ENCODE measurements at regions not wholly inside any gene's neighbourhood (a gene's known extent, or its start where the extent isn't known, plus 50 kb on each side); places are given as distances from the start of the nearest gene placed in this dataset.
"Not testable (repeated sequence)": the region's sequence is repeated elsewhere in the genome, so short reads cannot be mapped to it uniquely, and the experiment has no call there.

DNA sequence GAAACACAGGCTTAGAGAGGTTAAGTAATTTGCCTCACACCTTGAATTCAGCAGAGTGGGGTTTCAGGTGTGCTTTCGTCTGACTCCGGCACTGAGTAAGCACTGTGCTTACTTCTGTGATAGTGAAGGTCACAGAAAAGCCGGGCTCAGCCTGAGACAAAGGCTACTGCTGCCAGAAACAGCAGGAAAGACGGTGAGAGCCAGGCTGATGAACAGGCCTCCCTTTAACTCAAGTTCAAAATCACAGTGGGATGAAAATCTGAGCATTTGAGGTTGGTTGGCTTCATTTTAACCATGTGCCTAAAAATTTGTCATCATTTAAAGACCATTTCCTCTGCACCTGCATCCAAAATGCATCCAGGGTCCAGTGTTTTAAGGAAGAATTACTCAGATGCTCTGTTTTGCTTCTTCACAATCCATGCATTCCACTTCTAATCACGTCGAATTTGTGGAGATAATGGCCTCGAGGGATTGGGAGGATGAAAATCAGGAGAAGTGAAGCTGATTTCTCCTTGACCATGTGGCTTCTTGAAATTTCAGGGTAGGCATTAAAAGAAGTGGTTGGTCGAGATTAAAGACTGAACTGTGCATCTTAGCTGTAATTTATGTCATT, 121.2 kb upstream of the LNX1 start:
- DNase-seq: peak in 1 of 2 experiments; percentile 33

GRCh38 chr4:53711926-53712325, 120.6 kb upstream of the LNX1 start:
- DNase-seq: no peak

DNA sequence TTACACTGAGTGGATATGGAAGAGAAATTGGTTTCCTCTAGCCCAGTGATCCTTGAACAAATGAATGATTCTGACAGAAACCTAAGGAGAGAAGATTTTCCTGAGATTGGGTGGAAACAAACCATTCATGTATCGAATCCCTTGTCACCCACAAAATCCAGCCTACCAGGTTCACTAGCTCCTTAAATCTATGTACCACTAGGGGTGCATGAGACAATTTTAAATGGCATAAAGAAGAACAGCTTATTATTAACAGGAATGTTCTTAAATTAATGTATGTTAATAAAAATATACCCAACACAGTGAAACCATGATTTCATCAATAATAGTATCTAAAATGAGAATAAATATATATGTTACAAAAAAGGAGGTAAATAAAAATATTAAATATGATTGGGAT, 118.4 kb upstream of the LNX1 start:
- no peak for DNase-seq

DNA sequence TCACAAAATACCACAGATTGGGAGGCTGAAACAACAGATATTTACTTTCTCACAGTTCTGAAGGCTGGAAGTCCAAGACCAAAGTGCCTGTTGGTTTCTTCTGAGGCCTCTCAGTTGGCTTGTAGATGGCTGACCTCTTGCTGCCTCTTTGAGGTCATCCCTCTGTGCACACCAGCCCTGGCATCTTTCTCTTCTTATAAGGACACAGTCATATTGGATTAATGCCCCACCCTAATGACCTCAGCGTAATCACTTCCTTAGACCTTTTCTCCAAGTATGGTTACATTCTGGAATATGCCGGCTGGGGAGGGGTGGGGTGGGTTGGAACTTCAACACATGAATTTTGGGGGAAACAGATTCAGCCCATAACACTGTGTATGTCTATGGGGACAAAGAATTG, 116.2 kb upstream of the LNX1 start:
- no peak for DNase-seq

DNA sequence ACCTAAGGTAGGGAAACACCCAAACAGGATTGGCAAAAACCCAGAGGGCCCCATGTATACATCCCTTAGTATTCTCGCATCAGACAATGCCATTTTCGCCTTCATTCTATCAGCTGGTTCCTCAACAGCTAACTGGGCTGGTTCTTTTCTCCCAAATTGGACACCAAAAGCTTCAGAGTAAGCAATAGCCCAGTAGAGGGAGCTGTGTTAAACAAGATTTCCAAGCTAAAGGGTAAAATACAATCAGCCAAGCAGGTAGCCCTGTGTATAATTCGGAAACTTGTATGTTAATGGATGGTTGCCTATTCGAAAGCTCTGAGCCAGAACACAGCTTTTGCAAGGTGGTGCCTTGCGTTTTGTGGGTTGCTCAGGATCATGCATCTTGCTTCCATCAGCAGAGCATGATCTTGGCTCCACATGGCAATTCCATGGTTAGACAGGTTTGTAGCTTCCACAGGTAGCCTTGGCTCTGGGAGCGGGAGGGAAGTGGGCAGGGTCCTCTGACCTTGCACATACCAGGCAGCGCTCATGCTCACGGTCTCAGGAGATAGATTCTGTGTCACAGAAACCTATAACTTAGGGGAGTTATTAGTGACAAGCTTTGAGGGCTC, 115.2 kb upstream of the LNX1 start:
- DNase-seq: peak; percentile 55 to 72

DNA sequence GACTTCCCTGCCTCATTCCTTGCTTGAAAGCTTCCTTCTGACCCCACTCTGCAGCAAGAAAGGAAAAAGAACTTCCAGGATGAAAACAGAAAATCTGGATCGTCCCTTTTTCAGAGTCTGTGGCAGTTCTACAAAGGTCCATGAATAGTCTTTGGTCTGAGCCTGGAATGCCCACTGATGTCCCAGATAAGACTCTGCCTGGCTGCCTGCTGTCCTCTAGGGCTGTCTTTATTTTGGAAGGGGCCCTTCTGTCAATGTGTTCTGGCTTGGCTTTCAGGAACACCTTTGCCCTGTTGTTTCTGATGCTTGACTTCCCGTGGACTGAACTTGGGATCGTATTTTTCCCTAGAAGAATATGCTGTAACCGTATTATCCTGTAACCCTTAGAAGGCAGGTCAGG, 114.7 kb upstream of the LNX1 start:
- no peak for DNase-seq

DNA sequence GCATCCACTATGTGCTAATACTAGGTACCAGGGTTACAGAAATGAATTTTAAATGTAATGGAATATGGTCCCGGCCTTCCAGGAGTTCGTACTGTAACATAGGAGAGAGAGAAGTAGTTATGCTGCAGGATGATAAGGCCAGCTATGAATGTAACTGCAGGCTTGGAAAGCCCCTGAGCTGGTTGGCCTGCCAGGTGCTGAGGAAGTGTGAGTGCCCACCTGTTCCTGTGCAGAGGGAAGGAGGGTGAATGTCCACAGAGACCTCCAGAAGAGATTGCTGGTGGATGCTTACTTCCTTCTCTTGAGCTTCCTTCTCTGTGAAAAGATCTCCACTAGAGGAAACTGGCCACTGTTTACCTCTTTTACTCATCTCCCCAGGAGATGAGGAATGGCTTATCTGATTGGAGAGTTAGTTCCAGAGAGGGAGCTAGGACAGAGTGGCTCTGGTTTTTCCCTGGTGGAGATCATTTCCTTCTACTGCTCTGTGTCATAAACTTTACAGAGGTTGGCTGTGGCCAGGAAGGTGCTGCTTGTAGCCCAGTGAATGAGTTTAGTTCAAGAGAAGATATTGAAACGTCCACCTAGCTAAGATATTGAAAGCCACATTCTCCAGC, 114.0 kb upstream of the LNX1 start:
- DNase-seq: no peak

- DNase-seq: no peak
Measured at GRCh38 chr4:53704329-53704728, 113.0 kb upstream of the LNX1 start.

GRCh38 chr4:53703267-53703655, 112.0 kb upstream of the LNX1 start:
- DNase-seq: no peak

GRCh38 chr4:53702334-53703266, 111.3 kb upstream of the LNX1 start:
- DNase-seq: peak; percentile 88 to 93

- not testable (repeated sequence) for DNase-seq
Measured at GRCh38 chr4:53701260-53701659, 110.0 kb upstream of the LNX1 start.

- not testable (repeated sequence) for DNase-seq
Measured at GRCh38 chr4:53699310-53699709, 108.0 kb upstream of the LNX1 start.

- no peak for DNase-seq
Measured at GRCh38 chr4:53697016-53697685, 105.9 kb upstream of the LNX1 start.

DNA sequence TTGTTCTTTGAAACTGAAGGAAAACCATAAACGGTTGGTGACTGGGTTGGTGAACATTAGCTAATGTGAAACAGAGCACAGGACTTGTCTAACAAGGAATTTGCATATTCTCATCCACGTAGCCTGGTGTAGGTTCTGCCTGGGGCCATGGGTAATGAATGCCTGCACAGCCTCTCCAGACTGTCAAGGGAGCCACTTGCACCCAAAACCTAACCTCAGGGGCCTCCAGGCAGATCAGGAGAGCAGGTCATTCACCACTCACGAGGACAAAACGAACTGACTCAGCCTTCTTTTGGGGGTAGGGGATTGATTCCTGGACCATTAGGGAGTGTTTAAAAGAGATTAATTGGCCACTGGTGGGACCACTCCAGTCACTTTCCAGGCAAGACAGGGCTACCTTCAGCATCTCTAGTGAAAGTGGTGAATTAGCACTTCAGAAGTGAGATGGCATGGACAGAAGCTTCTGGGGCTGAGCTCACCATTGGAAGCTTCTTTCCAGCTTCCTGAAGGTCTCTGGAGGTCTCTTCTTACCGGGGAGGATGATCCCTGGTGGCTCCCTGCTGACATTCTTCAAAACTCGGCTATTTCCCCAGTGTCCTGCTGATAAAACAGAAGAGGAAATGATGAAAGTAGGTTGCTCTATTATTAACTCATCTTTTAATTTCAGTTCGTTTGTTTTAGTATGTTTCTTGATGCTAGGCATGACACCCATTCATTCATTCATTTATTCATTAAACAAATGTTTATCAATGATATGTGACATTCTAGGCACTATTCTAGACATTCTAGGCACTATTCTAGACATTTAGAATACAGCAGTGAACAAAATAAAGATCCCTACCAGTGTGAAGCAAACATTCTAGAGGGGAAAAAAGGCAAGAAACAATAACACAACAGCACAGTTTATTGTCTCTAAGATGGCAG, 104.5 kb upstream of the LNX1 start:
- DNase-seq: no peak

DNA sequence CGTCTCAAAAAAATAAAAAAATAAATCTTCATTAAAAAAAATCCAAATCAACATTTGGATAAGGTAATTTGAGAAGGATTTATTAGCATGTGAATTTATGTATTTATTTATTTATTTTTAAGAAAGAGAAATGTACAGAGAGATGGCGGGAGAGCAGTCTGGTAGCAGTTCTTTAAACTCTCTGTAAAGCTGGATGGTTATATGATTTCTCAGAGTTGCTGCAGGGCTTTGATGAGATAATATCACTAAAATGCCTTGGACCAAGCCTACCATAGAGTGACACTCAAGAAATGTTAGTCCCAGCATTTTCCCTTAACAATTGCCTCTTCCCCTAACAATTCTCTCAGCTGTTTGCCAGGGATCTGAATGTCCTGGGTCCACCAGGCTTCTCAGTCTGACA, 103.4 kb upstream of the LNX1 start:
- DNase-seq: no peak

DNA sequence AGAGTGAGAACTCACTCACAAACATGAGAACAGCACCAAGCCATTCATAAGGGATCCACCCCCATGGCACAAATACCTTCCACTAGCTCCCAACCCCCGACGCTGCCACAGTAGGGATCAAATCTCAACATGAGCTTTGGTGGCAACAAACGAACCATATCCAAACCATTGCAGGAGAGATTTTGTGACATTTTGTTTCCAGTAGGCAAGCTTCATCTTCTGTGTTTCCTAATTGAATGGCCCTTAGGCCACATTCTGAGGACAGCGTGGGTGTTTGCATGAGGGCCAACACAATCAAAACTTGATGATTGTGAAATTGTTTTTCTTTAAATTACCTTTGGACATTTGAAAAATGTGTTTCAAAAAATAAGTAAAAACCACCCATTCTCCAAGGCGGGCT, 102.6 kb upstream of the LNX1 start:
- DNase-seq: no peak

- DNase-seq: no peak
Measured at GRCh38 chr4:53693408-53693807, 102.1 kb upstream of the LNX1 start.

- no peak for DNase-seq
Measured at GRCh38 chr4:53688186-53688790, 97.0 kb upstream of the LNX1 start.

DNA sequence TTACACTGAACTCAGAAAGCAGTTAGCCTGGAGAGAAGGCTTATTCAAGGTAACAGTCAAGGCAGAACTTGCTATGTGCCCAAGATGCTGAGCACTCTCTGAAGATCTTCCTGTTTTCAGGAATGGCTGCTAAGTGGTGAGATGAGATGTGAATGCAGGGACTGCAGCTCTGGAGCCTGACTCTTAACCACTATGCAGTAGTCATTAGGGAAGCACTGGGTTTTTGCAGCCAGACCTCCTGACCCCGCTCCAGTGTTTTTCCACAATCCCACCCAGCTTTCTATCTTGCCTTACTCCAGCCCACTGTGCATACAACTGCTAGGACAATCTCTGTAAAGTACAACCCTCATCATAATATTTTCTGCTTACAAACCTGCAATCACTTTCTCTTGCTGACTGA, 95.2 kb upstream of the LNX1 start:
- no peak for DNase-seq

- no peak for DNase-seq
Measured at GRCh38 chr4:53684136-53685130, 93.1 kb upstream of the LNX1 start.

All from NCI-H2081 (cell line).